ENCODE measurements at regions not wholly inside any gene's neighbourhood (a gene's known extent, or its start where the extent isn't known, plus 50 kb on each side); places are given as distances from the start of the nearest gene placed in this dataset.

DNA sequence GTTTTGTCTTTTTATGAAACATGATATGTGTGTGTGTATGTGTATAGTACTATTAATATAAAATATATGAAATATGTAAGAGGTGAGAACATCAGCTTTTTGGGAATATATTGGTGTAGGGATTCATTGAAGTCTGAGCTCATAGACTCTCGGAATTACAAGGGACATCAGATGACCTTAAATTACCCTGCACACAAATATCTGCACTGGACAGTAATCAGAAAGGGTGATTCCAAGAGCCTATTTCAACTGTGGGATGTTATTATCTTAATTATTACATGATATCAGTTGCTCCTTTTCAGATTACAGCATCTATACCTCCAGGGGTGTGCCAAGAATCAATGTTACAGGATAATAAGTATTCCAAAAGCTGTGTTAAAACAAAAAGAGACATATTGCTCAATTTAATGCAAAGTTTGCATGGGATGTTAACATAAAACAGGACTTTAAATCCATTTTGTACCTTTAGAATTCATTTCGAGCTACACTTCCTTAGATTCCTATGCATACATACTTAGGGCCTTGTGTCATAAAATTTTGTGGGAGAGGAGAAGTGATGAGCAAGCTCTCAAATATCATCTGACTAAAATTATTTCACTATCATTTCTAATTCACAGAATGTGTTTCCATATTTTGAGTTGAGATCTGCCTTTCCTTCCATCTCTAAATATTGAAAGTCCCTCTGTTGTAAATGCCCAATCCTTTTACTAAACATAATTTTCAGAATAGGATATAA lies 365.2 kb downstream of the BRINP1 start:
- DNase-seq (ENCODE audit: low read depth in 2 of 2) = peak; percentile 62 to 67

GRCh38 chr9:119004618-119004990 lies 364.6 kb downstream of the BRINP1 start:
- peak; percentile 61 to 63 for DNase-seq (ENCODE audit: low read depth in 2 of 2)

DNA sequence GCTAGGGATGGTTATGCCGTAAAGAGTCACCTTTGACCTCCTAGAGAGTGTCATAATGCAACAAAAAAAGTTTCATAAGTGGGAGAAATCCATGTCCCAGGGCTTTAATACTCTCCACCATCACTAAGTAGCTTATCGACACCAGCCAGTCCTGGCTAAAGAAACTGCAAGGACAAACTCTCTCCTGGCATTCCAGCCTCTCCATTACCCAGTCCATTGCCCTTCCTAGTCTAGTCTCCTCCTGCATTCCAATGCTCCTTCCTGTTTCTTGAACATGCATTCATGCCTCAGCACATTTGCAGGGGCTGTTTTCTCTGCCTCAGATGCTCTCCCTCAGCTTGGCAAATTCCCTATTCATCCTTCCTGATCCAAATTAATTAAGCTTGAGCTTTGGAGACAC lies 364.1 kb downstream of the BRINP1 start:
- no peak for DNase-seq (ENCODE audit: low read depth in 2 of 2)

DNA sequence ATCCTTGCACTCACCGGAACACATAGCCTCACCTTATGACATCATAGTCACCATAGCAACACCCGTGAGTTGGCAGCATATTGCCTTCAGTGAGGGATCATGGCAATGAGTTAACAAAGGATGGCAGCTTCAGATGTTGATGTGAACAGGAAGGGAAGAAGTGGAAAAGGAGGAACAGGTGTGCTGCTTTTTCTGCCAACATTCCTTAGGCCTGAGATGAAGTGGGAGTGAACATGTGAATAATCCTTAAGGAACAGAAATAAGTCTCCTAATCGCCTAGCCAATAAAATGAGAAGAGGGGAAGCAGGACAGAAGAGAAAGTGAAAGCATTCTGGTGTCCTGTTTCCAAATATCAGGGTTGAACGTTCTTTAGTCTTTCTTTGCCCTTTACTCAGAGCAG lies 360.0 kb downstream of the BRINP1 start:
- no peak for DNase-seq (ENCODE audit: low read depth in 2 of 2)

DNA sequence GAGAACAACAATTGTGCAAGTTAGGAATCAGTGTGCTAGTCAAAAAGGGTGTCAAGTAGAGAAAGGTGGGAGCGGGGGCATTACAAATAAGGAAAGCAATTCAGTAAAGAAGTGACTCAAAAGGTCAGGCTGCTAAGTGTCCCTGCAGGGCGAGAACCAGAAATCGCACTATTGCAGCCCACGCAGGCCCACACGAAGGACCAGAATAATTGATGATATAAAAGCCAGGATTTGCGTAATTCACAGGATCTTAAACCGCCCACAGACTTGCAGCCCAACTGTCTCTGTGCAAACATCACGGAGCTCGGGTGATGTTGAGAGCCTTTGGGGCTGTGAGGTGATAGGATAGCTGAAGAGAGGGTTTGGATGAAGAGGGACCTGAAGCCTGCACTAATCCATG lies 349.0 kb downstream of the BRINP1 start:
- DNase-seq (ENCODE audit: low read depth in 2 of 2) = no peak

- no peak for DNase-seq (ENCODE audit: low read depth in 2 of 2)
Measured at GRCh38 chr9:119020730-119021333, 348.4 kb downstream of the BRINP1 start.

- no peak for DNase-seq (ENCODE audit: low read depth in 2 of 2)
Measured at GRCh38 chr9:119026120-119026519, 343.1 kb downstream of the BRINP1 start.

- no peak for DNase-seq (ENCODE audit: low read depth in 2 of 2)
Measured at GRCh38 chr9:119027901-119028699, 341.1 kb downstream of the BRINP1 start.

GRCh38 chr9:119029886-119030285 lies 339.3 kb downstream of the BRINP1 start:
- DNase-seq (ENCODE audit: low read depth in 2 of 2) = no peak

DNA sequence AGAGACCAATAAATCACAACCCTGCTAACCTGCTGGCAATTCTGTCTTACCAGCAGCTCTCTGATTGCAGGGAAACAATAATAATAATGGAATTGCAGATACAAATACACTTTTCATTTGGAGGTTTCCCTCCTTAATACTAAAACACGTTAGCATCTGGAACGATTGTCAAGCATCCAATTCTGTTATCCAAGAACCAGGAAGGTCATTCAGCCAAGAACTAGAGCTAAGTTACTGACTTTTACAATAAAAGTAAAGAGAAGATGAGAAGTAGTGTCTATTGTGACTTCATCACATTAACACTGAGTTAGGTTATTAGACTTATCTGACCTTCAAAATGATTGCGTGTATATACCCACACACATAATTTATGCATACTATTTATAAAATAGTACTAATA lies 335.6 kb downstream of the BRINP1 start:
- no peak for DNase-seq (ENCODE audit: low read depth in 2 of 2)

GRCh38 chr9:119036969-119037368 lies 332.3 kb downstream of the BRINP1 start:
- no peak for DNase-seq (ENCODE audit: low read depth in 2 of 2)

GRCh38 chr9:119043996-119044395 lies 325.2 kb downstream of the BRINP1 start:
- no peak for DNase-seq (ENCODE audit: low read depth in 2 of 2)

GRCh38 chr9:119044806-119045205 lies 324.4 kb downstream of the BRINP1 start:
- no peak for DNase-seq (ENCODE audit: low read depth in 2 of 2)

- no peak for DNase-seq (ENCODE audit: low read depth in 2 of 2)
Measured at GRCh38 chr9:119047513-119048307, 321.5 kb downstream of the BRINP1 start.

DNA sequence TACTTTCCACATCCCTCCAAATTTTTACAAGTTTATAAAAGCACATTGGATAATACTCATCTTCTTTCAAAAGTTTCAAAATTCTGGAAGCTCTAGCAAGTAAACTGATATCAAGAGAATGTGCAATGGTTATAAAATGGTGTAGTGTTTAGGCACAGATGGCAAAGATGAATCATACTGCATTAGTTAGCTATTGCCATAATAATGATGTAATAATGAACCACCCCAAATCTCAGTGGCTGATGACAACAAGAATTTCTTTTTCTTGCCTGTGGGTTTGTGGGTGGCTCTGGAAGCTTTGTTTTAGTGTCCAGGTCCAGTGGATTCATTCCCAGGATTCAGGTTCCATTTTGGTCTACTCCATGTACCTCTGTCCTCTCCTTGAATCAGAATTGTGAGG lies 319.0 kb downstream of the BRINP1 start:
- DNase-seq (ENCODE audit: low read depth in 2 of 2) = no peak

DNA sequence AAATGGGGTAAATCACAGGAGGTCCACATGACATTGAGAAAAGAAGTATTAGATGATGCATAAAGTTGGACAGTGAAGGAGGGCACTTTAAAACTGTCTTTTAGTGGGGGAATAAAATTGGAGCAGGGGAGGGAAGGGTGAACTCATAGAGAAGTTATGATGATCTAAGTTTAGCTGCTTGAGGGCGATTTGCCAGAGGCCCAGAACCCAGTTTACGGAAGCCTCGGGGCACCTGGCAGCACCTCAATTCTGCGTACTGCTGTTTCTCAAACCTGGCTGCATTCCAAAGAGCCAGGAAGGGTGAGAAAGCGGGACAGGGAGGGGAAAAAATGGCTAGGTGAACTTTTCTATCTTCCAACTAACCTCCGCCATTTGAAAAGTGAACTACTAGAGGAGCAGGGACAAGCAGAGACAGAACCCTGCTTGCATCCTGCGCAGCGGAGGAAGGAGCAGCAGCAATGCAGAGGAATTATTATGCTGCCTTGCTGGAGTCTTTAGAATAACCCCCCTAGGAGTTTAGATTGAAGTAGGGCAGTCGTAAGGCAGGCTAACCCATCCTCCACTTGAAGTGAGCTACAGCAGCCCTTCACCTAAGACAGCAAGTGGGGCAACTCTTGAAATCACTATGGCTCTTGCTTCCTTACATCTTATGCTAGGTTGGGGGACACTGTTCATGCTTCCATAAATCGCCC lies 316.8 kb downstream of the BRINP1 start:
- DNase-seq (ENCODE audit: low read depth in 2 of 2) = no peak

DNA sequence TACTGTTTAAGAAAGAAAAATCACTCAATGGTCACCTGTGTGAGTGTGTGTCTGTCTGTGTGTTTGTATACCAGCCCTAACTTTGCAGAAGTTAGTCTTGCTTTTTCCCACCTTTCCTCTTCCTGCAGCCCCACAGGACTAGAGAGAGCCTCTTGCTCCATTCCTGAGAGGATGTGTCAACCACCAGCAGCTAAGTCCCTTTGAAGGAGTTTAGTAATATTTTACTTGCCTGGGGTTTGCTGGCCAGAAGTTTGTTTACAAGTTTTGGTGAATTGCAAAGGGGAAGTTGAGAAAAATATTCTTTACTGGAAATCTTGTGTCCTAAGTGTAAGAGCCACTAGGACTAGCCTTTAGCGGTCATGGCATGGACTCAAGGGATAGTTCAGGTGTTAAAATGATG lies 316.2 kb downstream of the BRINP1 start:
- DNase-seq (ENCODE audit: low read depth in 2 of 2) = no peak

DNA sequence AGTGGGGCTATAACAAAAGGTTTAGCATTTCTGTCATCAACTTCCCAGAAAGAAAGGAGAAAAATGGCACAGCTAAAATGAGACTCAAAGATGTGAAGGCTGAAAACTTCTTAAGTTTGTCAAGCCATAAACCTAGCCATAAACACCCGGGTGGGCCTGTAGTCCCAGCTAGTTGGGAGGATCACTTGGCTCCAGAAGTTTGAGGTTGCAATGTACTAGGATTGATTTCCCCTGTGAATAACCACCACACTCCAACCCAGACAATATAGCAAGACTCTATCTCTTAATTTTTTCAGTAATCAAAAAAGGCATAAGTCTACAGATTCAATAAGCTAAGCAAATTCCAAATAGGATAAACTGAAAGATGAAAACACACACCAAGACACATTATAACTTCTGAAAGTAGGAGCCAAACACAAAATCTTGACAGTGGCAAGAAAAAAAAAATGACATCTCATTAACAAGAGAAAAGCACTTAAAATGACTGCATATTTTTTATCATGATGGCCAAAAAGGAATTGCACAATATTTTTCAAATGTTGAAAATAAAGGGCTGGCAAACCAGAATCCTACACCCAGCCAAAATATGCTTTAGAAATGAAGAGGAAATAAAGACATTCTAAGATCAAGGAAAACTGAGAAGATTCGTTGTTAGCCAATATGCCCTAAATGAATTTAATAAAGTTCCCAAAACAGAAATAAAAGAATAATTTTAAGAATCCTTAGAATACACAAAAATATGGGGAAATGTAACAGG lies 308.4 kb downstream of the BRINP1 start:
- DNase-seq (ENCODE audit: low read depth in 2 of 2) = no peak

GRCh38 chr9:119071636-119072035 lies 297.6 kb downstream of the BRINP1 start:
- DNase-seq (ENCODE audit: low read depth in 2 of 2) = no peak

DNA sequence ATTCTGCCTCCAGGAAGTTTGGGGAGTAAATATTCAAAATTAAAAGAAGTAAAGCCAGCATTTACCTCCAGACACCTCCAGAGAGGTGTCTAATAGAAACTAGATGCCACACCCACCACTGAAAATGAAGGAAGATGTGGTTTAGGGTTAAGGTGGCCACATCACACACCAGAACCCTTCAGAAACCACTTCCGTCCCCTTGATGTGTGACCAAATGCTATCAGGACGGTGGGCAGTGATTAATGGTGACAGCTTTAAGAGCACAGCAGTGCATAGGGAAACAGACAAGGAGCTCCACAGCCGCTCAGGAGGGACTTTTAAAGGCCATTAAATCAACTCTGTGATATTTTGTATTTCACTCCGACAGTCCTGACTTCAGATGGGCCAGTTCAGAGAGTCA lies 295.2 kb downstream of the BRINP1 start:
- DNase-seq (ENCODE audit: low read depth in 2 of 2) = no peak

DNA sequence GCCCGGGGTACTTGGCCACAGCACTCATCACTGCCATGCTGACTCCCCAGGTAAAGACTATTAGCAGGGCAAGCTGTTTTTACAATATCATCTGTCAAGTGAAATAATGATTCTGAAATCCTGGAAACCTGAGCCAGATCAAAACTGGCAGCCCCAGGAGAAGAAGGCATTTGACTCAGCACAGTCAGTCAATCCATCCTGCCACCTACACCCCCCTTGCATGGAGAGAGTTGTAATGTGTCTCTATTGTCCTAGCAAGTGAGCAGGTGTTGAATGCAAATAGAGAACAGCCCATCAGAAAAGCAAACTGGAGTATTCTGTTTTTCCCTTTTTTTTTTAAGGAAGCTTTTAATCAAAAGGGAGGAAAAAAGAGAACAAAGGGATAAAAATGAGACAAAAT lies 291.2 kb downstream of the BRINP1 start:
- no peak for DNase-seq (ENCODE audit: low read depth in 2 of 2)
